ENCODE measurements at regions not wholly inside any gene's neighbourhood (a gene's known extent, or its start where the extent isn't known, plus 50 kb on each side); places are given as distances from the start of the nearest gene placed in this dataset.

DNA sequence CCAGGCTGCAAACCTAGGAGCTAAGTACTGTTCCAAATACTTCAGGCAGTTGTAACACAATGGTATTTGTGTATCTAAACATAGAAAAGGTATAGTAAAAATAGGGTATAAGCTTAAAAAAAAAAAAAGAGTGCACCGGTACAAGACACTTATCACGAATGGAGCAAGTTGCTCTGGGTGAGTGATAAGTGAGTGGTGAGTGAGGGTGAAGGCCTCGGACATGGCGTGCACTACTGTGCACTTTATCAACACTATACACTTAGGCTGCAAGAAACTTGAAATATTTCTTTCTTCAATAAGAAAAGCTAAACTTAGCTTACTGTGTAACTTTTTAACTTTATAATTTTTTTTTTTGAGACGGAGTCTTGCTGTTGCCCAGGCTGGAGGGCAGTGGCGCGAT lies 159.5 kb upstream of the PDE10A start:
- ChIA-PET CTCF (no interaction called here), POLR2A (no interaction called here)
- H3K9ac ChIP-seq (replicated peaks; ENCODE audit: extremely low read depth, insufficient read depth, low read length), result no peak overlapping the region
- intact Hi-C loops (cut with micrococcal nuclease), result no loop called here
- no peaks in the 10 kb centered on the region for H3K79me2 ChIP-seq (ENCODE audit: control insufficient read depth, insufficient read depth, low read length)
- no peaks in the 10 kb centered on the region for H4K20me1 ChIP-seq (replicated peaks; ENCODE audit: control insufficient read depth, extremely low read depth, insufficient read depth, low read length)
- no peak overlapping the region for H3K4me3 ChIP-seq (replicated peaks in 1 of 3; ENCODE audit: insufficient read depth in 1 of 3, low read depth in 1 of 3, low read length in 3 of 3)
- no peaks in the 10 kb centered on the region for H3K4me1 ChIP-seq (ENCODE audit: control insufficient read depth, extremely low read depth, insufficient read depth, low read length)
- no TSS peak for BruUV-seq (replicated peaks)
- no peaks in the 10 kb centered on the region for H3K36me3 ChIP-seq (ENCODE audit: control insufficient read depth in 2 of 2, extremely low read depth in 1 of 2, insufficient read depth in 2 of 2, low read length in 2 of 2)
- no peaks in the 10 kb centered on the region for H3K9me3 ChIP-seq (replicated peaks; ENCODE audit: control insufficient read depth, insufficient read depth, low read length)
- dilution Hi-C loops (cut with MboI; ENCODE audit: extremely low pct_ligation_motif_present, low sequenced_read_pairs), result no loop called here
- no peak for FAIRE-seq
- no peak for DNase-seq (ENCODE audit: low read depth, low spot score)
- H3K27ac ChIP-seq (ENCODE audit: insufficient read depth, low read depth, low read length), result no peak overlapping the region
- H2AFZ ChIP-seq (ENCODE audit: low read depth, low read length), result no peak overlapping the region
- H3K9me1 ChIP-seq (replicated peaks; ENCODE audit: control insufficient read depth, extremely low read depth, insufficient read depth, low read length), result no peaks in the 10 kb centered on the region
- no peak overlapping the region for H3K4me2 ChIP-seq (ENCODE audit: insufficient read depth, low read length)
- TF ChIP-seq POLR2AphosphoS5 (IDR thresholded peaks at IDR 0.05; ENCODE audit: insufficient read depth, low read depth, low read length) (no peak), MYC (IDR thresholded peaks at IDR 0.05; ENCODE audit: low read depth, low read length) (no peak), EZH2 (IDR thresholded peaks at IDR 0.05; ENCODE audit: borderline replicate concordance, low read depth, low read length, severe bottlenecking) (no peak), POLR2A (IDR thresholded peaks at IDR 0.05; ENCODE audit: low read depth, low read length) (no peak), FOS (IDR thresholded peaks at IDR 0.05; ENCODE audit: borderline replicate concordance, insufficient read depth, low read length) (no peak), GATA2 (IDR thresholded peaks at IDR 0.05; ENCODE audit: insufficient read depth, insufficient read length, low read depth, low read length) (no peak), JUN (IDR thresholded peaks at IDR 0.05; ENCODE audit: borderline replicate concordance, insufficient read depth, insufficient read length, low read depth) (no peak), CTCF (IDR thresholded peaks at IDR 0.05; ENCODE audit: extremely low read depth in 1 of 2, insufficient read depth in 1 of 2, low read depth in 1 of 2, low read length in 2 of 2) (no peak)
- TF ChIP-seq, protein P1, sequence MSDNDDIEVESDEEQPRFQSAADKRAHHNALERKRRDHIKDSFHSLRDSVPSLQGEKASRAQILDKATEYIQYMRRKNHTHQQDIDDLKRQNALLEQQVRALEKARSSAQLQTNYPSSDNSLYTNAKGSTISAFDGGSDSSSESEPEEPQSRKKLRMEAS (IDR thresholded peaks at IDR 0.05; ENCODE audit: insufficient read depth, insufficient read length), result no peak
- H3K27me3 ChIP-seq (ENCODE audit: control insufficient read depth in 2 of 2, insufficient read depth in 2 of 2, low read length in 2 of 2), result peaks cover 0 to 3% of the 10 kb centered on the region in 2 experiments

Measured in endothelial cell of umbilical vein (primary cell).